Hepatocyte (in vitro differentiated cells): ENCODE measurements at regions not wholly inside any gene's neighbourhood (a gene's known extent, or its start where the extent isn't known, plus 50 kb on each side); places are given as distances from the start of the nearest gene placed in this dataset.

ENCODE experiments used
- DNase-seq: peaks from one replicate; pipeline ENCODE4 v3.0.0-alpha.2; 2016; ENCODE audit warnings: low spot score
- H2AFZ ChIP-seq: fragments of 200-600 bp; sonication (generic); 2 replicates; pipeline ENCODE4 v1.6.0; 2016; ENCODE audit warnings: antibody characterized with exemption, mild to moderate bottlenecking
- H3K27ac ChIP-seq: fragments of 200-600 bp; sonication (generic); 2 replicates; pipeline ENCODE4 v1.5.1; 2016; ENCODE audit warnings: mild to moderate bottlenecking
- H3K27me3 ChIP-seq: fragments of 200-600 bp; sonication (generic); 2 replicates; pipeline ENCODE4 v1.6.1; 2016
- H3K36me3 ChIP-seq: fragments of 200-600 bp; sonication (generic); replicated peaks from 2 replicates; pipeline ENCODE4 v1.5.1; 2016; ENCODE audit warnings: low read depth; ENCODE audit not compliant: insufficient read depth
- H3K4me1 ChIP-seq: fragments of 200-600 bp; sonication (generic); 2 replicates; pipeline ENCODE4 v1.5.1; 2016; ENCODE audit warnings: mild to moderate bottlenecking, moderate library complexity; ENCODE audit not compliant: insufficient read depth
- H3K4me2 ChIP-seq: fragments of 200-600 bp; sonication (generic); 2 replicates; pipeline ENCODE4 v1.6.0; 2016
- H3K4me3 ChIP-seq: fragments of 200-600 bp; sonication (generic); 2 replicates; pipeline ENCODE4 v1.5.1; 2016; ENCODE audit warnings: mild to moderate bottlenecking
- H3K79me2 ChIP-seq: fragments of 200-600 bp; sonication (generic); 2 replicates; pipeline ENCODE4 v1.6.0; 2017; ENCODE audit warnings: mild to moderate bottlenecking
- H3K9me2 ChIP-seq: fragments of 200-600 bp; sonication (generic); replicated peaks from 2 replicates; pipeline ENCODE4 v1.6.0; 2017; ENCODE audit warnings: mild to moderate bottlenecking; ENCODE audit not compliant: insufficient read depth
- H3K9me3 ChIP-seq: fragments of 200-600 bp; sonication (generic); 2 replicates; pipeline ENCODE4 v1.5.1; 2016; ENCODE audit warnings: low read depth, mild to moderate bottlenecking
- H4K20me1 ChIP-seq: fragments of 200-600 bp; sonication (generic); 2 replicates; pipeline ENCODE4 v1.6.0; 2016; ENCODE audit warnings: mild to moderate bottlenecking; ENCODE audit not compliant: insufficient read depth, poor library complexity, severe bottlenecking
- EZH2 ChIP-seq: fragments of 200-600 bp; sonication (generic); IDR thresholded peaks from 2 replicates; pipeline ENCODE4 v1.6.1; 2016; ENCODE audit warnings: antibody characterized with exemption, mild to moderate bottlenecking, borderline replicate concordance
- EZH2phosphoT487 ChIP-seq: fragments of 200-600 bp; sonication (generic); IDR thresholded peaks from one replicate; pipeline ENCODE4 v1.6.1; 2018; ENCODE audit warnings: antibody characterized with exemption, mild to moderate bottlenecking, low read depth, moderate library complexity; ENCODE audit not compliant: unreplicated experiment, severe bottlenecking
- WGBS: methylation state at CpG from one replicate; pipeline ENCODE4 v1.1.6; 2016; ENCODE audit warnings: low lambda C conversion rate; ENCODE audit errors: missing lambda C conversion rate; 5-methylcytosine and 5-hydroxymethylcytosine counted together
- TF ChIP-seq, protein P1 (sequence below): fragments of 200-600 bp; sonication (generic); IDR thresholded peaks from 2 replicates; pipeline ENCODE4 v1.5.1; 2016; ENCODE audit warnings: antibody characterized with exemption, mild to moderate bottlenecking; ENCODE audit not compliant: poor library complexity

GRCh38 chr12:105960319-105961083, 178.3 kb downstream of the NUAK1 start:
- H3K9me2 ChIP-seq: no peaks in the 10 kb centered on the region
- H3K36me3 ChIP-seq: no peaks in the 10 kb centered on the region
- TF ChIP-seq EZH2phosphoT487 (no peak), EZH2 (no peak)
- TF ChIP-seq, protein P1, sequence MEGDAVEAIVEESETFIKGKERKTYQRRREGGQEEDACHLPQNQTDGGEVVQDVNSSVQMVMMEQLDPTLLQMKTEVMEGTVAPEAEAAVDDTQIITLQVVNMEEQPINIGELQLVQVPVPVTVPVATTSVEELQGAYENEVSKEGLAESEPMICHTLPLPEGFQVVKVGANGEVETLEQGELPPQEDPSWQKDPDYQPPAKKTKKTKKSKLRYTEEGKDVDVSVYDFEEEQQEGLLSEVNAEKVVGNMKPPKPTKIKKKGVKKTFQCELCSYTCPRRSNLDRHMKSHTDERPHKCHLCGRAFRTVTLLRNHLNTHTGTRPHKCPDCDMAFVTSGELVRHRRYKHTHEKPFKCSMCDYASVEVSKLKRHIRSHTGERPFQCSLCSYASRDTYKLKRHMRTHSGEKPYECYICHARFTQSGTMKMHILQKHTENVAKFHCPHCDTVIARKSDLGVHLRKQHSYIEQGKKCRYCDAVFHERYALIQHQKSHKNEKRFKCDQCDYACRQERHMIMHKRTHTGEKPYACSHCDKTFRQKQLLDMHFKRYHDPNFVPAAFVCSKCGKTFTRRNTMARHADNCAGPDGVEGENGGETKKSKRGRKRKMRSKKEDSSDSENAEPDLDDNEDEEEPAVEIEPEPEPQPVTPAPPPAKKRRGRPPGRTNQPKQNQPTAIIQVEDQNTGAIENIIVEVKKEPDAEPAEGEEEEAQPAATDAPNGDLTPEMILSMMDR: no peak
- no peak overlapping the region for H3K4me3 ChIP-seq
- no peaks in the 10 kb centered on the region for H3K79me2 ChIP-seq
- no peak overlapping the region for H3K27ac ChIP-seq
- peaks cover 1% of the 10 kb centered on the region for H3K4me1 ChIP-seq
- H3K9me3 ChIP-seq: no peaks in the 10 kb centered on the region
- DNase-seq: peak; percentile 21
- H3K27me3 ChIP-seq: no peaks in the 10 kb centered on the region
- H4K20me1 ChIP-seq: no peaks in the 10 kb centered on the region
- WGBS: 53% methylated on average over 3 of the region's 3 CpGs
- H3K4me2 ChIP-seq: no peak overlapping the region
- H2AFZ ChIP-seq: no peak overlapping the region

GRCh38 chr12:105961821-105962671, 176.7 kb downstream of the NUAK1 start:
- H2AFZ ChIP-seq: no peak overlapping the region
- H3K27ac ChIP-seq: no peak overlapping the region
- no peak overlapping the region for H3K4me3 ChIP-seq
- no peaks in the 10 kb centered on the region for H3K4me1 ChIP-seq
- WGBS: 90% methylated on average over 1 of the region's 1 CpG
- H3K27me3 ChIP-seq: no peaks in the 10 kb centered on the region
- H3K9me2 ChIP-seq: no peaks in the 10 kb centered on the region
- no peaks in the 10 kb centered on the region for H4K20me1 ChIP-seq
- TF ChIP-seq EZH2phosphoT487 (no peak), EZH2 (no peak)
- TF ChIP-seq, protein P1: no peak
- no peaks in the 10 kb centered on the region for H3K36me3 ChIP-seq
- no peaks in the 10 kb centered on the region for H3K79me2 ChIP-seq
- H3K9me3 ChIP-seq: no peaks in the 10 kb centered on the region
- no peak overlapping the region for H3K4me2 ChIP-seq
- no peak for DNase-seq

DNA sequence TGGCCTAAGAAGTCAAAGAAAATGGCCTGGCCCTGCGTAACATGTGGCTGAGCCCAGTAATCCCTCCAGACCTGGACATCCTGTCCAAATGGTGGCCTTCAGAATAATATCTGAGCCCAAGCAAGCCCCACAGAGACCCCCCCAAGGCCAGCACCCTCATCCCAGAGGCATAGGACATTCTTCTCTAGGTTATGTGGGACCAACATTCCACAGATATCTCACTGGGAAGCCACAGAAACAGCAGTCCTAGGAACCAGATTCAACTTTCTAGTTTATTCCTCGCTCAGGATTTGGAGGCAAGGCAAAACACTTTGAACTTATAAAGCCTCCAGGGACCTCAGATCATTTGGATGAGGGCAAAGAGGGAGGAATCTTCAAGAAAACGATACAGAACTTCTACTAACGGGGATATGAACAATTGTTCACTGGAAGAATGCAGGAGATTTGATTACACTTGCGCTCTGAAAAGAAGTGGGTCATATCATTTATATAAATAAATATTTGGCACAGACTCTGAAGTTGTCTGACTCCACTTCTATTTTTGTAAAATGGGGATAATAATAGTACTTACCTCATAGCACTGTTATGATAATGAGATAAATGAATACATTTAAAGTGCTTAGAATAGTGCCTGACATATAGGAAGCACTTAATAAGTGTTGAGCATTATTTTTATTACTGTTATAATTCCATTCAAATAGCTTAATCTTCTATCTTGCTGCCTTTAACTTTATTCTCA, 171.5 kb downstream of the NUAK1 start:
- Histone ChIP-seq H4K20me1 (no peaks in the 10 kb centered on the region), H3K79me2 (no peaks in the 10 kb centered on the region), H3K27me3 (no peaks in the 10 kb centered on the region), H3K4me3 (no peak overlapping the region), H3K4me1 (no peaks in the 10 kb centered on the region), H3K27ac (no peak overlapping the region), H2AFZ (no peak overlapping the region), H3K9me2 (no peaks in the 10 kb centered on the region), H3K4me2 (no peak overlapping the region), H3K9me3 (no peaks in the 10 kb centered on the region), H3K36me3 (no peaks in the 10 kb centered on the region)
- 76% methylated on average over 5 of the region's 5 CpGs for WGBS
- no peak for DNase-seq
- TF ChIP-seq, protein P1: no peak
- TF ChIP-seq EZH2: no peak
- no peak for TF ChIP-seq EZH2phosphoT487
